ENCODE measurements at regions not wholly inside any gene's neighbourhood (a gene's known extent, or its start where the extent isn't known, plus 50 kb on each side); places are given as distances from the start of the nearest gene placed in this dataset.

GRCh38 chr6:147716434-147716833, 207.9 kb downstream of the SAMD5 start:
- no peak for DNase-seq

DNA sequence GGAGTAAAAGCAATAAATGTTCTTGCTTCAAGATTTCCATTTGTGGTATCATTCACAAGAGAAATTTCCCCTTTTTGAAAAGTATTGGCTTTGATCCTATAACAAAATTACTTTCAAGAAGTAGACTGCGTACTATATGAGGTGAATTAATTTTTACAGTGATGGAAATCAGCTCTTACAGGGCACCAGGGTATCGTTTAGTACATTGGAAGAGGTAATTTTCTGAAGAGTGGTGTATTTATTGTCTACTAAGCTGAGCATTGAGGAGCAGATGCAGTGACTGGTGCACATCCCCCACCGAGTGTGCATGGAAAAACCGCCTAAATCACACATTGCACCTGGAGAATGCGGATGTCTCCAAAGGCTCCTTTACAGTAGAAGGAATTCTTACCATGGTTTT, 209.5 kb downstream of the SAMD5 start:
- no peak for DNase-seq

GRCh38 chr6:147722158-147722557, 213.7 kb downstream of the SAMD5 start:
- no peak for DNase-seq

DNA sequence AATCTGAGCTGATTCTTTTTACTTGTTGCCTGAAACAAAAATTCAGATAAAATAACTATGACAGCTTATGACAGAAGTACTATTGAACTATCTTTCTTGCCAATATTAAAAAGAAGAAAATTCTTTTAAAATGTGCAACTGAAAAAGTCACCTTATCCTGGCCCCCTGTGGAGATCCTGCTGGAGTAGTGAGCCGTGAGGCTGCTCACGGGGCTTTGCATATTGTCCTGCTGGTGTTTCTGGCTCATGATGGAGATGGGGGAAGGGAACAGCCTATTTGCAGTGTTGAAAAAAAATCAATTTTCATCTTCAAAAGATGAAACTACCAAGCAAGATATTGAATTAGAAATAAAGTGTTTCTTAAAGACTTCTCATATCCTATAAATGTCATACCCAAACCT, 216.0 kb downstream of the SAMD5 start:
- no peak for DNase-seq

DNA sequence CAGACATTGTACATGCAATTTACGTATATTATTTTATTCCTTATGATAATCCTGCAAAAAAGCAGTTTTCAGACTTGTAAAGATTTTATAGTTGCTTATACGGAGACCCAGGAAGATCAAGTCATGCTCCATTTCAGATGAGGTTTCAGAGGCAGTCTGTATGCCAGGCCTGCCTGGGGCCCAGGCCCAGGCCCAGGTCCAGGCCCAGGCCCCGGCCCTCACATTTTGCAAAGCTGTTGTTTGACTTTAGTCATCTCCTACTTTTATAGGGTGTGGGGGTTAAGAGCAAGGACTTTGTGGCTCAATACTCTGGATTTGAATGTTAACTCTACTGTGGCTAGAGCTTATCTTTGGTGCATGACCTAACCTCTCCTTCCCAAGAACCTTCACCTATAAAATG, 217.9 kb downstream of the SAMD5 start:
- DNase-seq = no peak

DNA sequence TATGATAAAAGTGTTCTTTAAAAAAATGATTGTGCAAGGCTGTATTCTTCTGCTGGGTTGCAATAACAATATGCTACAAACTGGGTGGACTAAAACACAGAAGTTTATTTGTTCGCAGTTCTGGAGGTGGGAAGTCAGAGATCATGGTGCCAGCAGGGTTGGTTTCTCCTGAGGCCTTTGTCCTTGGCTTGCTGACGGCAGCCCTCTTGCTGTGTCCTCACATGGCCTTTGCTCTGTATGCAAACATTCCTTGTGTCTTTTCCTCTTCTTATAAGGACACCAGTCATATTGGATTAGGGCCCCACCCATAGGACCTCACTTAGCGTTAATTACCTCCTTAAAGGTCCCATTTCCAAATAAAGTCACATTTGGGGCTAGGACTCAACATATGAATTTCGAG, 220.4 kb downstream of the SAMD5 start:
- no peak for DNase-seq

- DNase-seq = no peak
Observed at GRCh38 chr6:147733686-147734085, 225.2 kb downstream of the SAMD5 start.

DNA sequence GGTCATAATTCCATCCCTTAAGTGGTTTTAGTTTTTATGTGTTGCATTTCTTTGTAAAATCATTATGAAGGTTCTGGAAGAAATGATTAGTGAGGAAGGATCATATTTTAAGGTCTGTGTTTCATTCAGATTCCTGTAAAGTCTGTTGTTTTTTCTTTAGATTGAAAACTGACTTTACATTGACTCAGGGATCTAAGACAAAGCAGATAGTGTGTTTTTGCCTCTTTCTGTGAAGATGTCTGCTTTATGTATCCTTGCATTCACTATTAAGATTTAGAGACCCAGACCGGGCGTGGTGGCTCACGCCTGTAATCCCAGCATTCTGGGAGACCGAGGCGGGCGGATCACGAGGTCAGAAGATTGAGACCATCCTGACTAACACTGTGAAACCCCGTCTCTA, 225.7 kb downstream of the SAMD5 start:
- DNase-seq = no peak

DNA sequence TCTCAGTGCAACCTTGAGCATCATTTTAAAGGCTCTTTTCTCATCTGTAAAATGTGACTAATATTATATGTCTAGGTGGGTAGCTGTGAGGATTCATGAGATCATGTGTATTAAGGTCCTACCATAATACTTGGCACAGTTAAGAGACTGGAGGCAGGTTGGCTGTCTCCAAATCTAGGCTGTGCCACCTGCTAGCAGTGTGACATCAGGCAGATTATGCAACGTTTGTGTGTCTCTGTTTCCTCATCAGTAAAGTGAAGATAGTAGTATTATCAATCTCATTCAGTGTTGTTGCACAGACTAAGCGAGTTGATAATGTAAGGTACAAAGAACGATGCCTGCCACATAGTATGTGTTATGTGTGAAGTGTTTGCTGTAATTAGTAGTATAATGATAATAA, 227.4 kb downstream of the SAMD5 start:
- DNase-seq = no peak

- no peak for DNase-seq
Observed at GRCh38 chr6:147737115-147737514, 228.6 kb downstream of the SAMD5 start.

GRCh38 chr6:147738099-147738498, 229.6 kb downstream of the SAMD5 start:
- DNase-seq = no peak

DNA sequence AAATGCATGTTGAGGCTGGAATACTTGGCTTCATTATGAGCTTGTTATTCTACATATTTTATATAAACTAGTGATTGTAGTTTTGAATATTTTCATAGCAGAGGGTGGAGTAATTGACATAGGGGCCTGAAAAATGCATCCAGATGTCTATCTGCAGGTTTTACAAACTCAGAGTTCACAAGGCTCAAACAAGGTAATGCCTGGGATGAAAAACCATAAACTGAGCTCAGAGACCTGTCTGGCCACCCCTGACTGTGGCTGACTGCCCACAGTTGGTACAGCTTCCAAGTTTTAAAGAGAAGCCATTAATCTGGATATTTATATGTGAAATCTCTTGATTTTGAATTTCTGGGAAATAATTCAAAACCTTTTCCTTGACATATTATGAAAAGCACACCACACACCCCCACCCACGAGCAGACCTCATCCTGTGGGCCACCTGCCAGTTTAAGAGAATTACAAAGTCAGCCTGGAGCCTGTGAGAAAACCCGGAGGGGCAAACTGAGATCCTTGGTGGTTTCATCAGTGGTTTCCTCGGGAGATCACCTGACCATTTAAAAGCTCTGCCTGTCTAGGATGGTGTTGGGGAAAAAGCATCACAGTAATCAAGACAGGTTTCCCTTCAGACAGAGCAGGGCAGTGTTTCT, 230.1 kb downstream of the SAMD5 start:
- no peak for DNase-seq

DNA sequence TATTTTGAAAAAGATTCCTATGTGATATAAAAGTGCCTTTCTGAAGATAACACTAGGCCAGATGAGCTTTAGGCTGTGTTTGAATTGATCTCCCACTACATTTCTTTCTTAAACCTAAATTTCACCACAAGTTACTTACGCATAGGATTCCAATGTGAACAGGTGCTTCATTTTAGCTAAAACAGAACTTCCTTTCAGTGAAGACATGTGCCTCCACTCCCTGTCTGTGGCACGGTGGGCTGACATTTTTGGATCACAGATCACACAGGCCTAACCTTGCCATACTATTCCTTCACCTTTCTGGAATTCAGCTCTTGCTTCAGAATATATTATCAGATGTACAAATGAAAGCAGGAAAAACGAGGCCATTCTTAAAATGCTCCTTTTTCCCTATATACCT, 231.8 kb downstream of the SAMD5 start:
- DNase-seq = no peak

DNA sequence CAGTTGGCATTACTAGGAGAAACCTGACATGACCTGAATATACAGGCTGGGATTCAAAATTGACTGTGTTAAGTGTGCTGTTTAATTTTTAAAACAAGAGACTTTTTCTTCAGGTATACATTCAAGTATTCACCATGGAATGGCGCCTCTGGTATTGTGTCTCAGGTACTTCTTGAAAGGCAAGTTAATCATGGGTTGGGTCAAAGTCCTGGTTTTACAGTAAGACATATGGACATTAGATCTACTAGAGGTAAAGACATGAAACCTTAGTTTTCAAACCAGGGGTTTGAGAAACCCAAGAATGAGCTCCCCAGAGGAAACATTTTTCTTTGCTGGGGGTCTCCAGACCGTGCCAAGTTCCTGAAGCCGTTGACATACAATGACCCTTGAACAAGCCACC, 232.4 kb downstream of the SAMD5 start:
- no peak for DNase-seq

GRCh38 chr6:147741389-147741788, 232.9 kb downstream of the SAMD5 start:
- DNase-seq = no peak

DNA sequence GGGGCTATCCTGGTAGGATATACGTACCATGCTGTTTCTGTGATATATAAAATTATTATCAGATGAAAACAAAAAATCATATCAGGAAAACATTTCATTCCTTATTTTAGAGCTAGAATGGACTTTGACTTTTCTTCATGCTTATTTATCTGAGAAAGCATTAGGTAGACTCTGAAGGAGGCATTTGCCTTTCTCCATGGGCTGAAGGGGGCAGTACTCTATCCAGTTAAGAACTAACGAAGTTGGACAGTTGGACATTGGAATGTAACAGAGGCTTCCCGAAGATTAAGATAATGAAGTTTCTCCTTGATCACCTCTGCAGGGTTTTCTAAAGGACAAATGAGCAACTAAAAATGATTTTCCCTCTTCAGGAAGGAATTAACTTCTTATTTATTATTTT, 233.9 kb downstream of the SAMD5 start:
- DNase-seq = no peak

- DNase-seq = no peak
Observed at GRCh38 chr6:147744012-147744411, 235.5 kb downstream of the SAMD5 start.

- no peak for DNase-seq
Observed at GRCh38 chr6:147749331-147749730, 240.8 kb downstream of the SAMD5 start.

DNA sequence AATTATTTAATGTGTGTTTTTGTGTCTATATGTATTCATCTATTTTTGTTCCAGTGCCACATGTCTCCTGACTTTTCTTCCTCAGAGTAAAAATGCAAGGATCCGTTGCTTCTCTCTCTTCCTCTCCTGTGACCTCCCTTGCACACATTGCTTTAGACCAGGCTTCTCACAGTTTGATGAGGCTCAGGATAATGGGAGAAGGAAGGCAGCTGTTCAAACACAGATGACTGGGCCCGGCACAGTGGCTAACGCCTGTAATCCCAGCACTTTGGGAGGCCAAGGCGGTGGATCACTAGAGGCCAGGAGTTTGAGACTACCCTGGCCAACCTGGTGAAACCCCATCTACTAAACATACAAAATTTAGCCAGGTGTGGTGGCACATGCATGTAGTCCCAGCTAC, 241.9 kb downstream of the SAMD5 start:
- DNase-seq = no peak

- no peak for DNase-seq
Observed at GRCh38 chr6:147751232-147751631, 242.7 kb downstream of the SAMD5 start.

- DNase-seq = no peak
Observed at GRCh38 chr6:147752689-147753403, 244.4 kb downstream of the SAMD5 start.

DNA sequence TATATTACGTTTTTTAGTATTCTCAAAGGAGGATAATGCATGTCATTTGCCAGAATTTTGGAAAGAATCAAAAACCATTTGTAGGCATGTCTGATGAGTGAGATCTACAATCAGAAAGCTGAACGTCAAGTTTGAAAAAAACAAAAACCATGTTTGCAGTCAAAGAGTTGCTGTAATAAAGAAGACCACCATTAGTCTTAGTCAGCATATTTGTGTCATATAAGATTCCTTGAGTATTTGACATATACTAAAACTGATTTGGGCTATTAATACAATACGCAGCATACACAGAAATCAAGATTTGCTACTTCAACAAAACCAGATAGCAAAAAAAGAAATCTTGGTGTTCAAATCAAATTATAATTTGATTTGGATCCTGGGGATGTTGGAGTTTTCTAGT, 247.5 kb downstream of the SAMD5 start:
- DNase-seq = no peak

GRCh38 chr6:147756891-147757290, 248.4 kb downstream of the SAMD5 start:
- DNase-seq = no peak

- no peak for DNase-seq
Observed at GRCh38 chr6:147757291-147757690, 248.8 kb downstream of the SAMD5 start.

- DNase-seq = no peak
Observed at GRCh38 chr6:147758303-147758702, 249.8 kb downstream of the SAMD5 start.
